NCI-H2227 (cell line): ENCODE measurements at regions not wholly inside any gene's neighbourhood (a gene's known extent, or its start where the extent isn't known, plus 50 kb on each side); places are given as distances from the start of the nearest gene placed in this dataset.
"Not testable (repeated sequence)": the region's sequence is repeated elsewhere in the genome, so short reads cannot be mapped to it uniquely, and the experiment has no call there.

Source experiments
- DNase-seq: peaks from one replicate; lab custom pipeline; 2025; ENCODE audit not compliant: unreplicated experiment; lab: John Stamatoyannopoulos, UW

DNA sequence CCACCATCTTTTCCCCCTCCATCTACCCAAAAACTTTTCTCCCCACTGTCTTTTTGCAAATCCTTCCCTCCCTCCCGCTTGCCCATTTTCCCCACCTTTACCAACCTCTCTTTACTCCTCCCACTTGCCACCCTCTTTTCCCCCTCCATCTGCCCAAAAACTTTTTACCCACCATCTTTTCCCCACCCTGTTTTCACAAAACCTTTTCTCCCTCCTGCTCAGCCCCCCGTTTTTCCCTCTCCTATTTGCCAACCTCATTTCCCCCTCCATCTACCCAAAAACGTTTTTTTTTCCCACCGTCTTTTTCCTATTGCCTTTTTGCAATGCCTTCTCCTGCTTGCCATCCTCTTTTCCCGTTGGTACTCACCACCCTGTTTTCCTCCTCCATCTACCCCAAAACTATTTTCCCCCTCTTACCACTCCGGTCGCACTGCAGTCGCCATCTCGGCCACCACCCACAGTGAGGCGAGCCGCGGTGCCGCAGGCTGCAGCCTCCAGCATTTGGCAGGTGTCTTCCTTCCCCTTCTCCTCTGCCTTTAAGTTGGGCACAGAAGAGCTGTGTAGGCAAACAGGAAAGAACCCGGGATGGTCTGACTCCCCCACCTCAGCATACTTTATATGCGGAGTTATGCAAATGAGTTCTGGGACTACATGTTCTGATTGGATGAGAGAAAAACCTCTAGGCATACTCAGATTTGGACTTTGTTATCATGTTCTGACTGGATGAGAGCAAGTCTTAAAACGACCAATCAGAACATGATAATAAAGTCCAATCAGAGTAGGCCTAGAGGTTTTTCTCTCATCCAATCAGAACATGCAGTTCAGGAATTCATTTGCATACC, 121.2 kb upstream of the VPREB1 start:
- DNase-seq: peak; percentile 95

DNA sequence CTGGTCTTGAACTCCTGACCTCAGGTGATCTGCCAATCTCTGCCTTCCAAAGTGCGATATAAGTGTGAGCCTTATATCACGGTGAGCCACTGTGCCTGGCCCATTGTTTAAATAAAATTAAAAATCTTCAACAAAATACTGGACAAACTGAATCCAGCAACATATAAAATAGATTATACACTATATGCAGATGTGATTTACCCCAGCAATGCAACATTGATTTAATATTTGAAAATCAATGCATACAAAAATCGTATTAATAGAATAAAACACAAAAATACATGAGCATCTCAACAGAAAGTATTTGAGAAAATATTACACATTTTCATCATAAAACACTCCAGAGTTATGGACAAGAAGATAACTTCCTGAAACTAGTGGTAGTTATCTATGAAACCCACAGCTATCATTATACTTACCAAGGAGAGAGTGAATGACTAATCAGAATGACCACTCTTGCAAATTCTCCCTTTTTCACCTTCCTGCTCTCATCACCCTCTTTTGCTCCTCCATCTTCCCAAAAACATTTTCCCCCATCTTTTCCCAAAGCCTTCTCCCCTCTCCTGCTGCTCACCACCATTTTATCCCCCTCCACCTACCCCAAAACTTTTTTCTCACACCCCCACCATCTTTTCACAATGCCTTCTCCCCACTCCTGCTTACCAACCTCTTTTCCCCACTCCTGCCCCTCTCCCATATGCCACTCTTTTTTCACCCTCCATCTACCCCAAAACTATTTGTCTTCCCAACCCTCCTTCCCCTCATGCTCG, 122.1 kb upstream of the VPREB1 start:
- DNase-seq: no peak

DNA sequence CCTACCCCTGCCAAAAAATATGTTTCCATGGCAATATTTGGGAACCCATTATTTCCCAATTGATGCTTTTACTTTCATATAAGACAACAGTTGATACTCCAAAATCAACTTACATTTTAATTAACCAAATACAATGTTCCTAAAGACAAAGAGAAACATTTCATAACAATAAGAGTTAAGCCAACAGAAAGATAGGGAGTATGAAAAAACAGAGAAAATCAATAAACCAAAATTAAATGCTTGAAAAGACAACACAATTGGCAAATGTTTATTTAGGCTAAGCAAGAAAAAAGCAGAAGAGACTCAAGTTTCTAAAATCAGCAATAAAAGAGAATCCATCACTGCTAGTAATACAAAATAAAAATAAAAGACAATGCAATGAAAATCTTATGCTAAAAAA, 123.1 kb upstream of the VPREB1 start:
- DNase-seq: no peak

DNA sequence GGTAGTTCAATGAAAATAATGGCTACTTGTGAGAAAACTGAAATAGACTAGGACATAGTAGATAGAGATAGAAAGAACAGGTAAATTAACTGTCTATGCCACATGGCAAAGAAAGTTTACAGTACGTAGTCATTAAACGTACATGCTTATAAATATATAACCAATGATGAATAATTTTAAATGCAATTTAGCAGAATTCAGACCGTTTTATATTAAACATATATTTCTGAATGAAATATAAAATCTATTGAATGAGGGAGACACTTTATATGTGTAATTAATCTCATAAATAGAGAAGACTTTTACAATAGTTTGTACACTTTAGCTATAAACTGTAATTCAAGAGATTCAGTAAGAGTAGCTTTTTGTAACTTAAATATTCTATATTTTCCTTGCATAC, 124.4 kb upstream of the VPREB1 start:
- no peak for DNase-seq

DNA sequence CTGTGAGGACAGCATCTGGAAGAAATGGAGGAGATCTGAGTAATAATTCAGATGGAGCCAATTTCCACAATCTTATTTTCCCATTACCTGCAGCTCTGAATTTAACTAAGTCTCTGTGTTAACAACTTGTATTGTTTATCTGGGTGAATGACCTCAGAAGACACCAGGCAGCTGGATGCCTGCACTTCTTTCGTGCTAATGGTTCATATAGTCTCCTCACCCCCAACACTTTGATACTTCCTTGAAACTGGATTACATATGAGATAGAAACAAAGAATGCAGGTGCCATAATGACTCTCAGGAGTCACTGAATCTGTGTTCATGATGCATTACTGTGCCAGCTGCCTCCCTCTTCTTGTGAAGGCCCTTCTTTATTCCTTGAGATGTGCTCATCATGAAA, 125.6 kb upstream of the VPREB1 start:
- no peak for DNase-seq

DNA sequence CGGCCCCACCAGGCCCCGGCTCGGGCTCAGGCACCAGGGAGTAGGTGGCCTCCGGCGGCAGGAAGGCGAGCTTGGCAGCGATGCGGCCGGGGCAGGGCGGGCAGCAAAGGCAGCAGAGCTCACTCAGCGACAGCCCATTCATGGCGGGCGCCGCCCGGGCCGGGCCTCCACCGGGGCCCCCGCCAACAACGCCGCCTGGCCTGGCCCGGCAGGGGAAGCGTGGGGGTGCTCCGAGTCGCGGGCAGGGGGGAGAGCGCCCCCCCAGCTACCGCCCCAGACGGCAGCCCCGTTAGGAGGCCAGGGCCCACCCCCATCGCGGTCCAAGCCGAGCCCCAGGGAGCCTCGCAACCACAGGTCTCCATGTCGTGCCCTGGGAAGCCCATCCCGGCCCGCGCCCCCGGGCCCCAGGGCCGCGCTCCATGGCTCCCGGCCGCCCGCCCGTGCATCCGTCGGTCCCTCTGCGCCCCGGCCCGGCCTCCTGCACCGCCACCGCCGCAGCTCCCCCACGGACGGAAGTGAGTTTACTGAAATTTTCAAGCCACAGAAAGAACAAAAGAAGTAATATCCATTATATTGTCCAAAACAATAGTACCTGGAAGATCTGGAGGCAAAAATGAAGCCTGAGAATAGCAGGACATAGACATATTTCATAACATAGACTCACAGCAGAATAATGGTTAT, 126.6 kb upstream of the VPREB1 start:
- not testable (repeated sequence) for DNase-seq

DNA sequence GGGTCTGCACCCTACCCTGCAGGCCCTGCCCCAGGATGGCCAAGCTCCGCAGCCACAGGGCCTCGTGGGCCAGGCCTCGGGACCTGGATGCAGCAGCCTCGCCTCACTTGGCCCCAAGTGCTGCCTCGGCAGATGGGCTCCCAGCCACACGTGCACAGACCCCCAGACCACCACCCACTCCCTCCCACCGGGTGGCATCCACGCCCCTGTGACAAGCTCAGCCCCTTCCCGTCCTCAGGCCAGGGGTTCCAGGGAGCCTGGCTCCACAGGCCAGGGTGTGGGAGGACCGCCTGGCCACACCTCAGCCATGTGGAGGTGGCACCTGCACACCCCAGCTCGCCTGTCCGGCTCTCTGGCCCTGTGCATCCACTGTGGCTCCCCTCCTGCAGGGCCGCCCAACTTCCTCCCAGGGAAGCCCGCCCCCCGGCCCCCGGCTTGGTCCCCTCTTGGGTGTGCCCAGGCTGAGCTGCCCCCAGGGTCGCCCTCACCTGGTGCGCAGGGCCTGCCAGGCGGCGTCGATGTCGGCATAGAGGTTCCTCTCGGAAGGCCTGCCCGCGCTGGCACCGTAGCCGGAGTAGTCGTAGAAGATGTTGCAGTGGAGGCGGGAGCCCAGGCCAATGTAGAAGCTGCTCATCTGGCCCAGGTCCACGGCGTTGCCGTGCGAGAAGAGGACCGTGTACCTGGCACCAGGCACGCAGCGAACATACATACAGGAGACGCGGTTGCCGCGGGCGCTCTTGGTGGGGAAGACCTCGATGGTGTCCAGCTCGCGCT, 127.4 kb upstream of the VPREB1 start:
- not testable (repeated sequence) for DNase-seq

DNA sequence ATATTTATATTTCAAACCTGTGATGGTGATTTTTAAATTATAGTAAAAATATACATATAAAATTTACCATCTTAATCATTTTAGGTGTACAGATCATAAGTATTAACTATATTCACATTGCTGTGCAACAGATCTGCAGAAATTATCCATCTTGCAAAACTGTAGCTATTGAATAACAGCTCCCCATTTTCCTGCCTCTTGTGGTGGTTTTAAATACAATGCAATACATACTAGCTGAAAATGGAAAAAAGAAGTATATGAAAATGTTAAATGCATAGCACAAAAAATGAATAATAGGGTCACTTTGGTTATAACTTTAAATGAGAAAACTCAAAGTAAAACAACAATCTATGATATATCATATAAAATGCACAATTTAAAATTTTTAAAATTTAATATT, 130.9 kb upstream of the VPREB1 start:
- DNase-seq: no peak

DNA sequence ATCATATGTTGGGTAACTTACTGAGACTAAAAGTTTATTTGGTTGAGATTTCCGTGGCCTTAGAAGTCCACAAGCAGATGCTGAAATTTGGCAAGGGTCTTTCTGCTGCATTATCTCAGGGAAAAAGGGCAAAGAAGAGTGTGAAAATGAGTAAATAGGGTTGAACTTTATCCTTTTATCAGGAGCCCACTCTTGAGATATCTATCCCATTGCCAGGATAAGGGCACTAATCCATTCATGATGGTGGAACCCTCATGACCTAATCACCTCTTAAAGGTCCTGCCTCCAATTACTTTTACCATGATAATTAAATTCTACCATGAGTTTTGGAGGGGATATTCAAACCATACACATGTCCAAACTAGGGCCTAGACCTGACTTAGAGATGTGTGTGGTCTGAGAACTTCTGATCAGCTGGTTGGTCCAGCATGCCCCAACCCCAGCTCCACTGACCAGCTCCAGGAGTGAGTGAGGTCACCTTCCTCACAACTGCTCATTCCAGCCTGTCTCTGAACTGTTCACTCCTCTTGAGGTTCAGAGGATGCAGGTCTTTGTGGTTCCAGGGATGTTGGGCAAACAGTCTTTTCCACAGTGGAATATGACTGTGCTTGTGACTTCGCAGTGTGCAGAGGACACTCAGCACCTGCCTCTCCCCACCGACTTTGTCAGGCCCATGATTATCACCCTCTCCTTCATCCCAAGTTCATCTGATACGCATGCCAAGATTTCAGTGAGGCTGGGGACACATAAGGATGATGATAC, 130.1 kb upstream of the TOP3B start:
- DNase-seq: no peak

DNA sequence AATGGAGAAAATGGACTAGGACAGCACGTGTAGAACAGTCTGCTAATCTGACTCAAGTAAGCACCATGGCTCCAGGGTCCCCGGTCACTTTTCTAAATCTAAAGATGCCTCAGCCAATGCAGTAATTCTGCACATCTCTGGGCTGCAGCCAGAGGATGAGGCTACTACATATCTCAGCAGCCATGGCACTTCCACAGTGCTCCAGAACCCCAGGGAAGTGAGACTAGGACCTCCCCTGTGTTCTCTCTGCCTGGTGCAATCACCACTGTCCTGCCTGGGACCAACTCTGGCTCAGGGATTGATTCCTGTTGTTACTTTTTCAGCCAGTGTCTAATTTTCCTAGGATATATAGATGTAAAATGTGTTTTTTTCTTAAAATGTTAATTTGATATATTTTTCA, 129.4 kb upstream of the TOP3B start:
- no peak for DNase-seq

DNA sequence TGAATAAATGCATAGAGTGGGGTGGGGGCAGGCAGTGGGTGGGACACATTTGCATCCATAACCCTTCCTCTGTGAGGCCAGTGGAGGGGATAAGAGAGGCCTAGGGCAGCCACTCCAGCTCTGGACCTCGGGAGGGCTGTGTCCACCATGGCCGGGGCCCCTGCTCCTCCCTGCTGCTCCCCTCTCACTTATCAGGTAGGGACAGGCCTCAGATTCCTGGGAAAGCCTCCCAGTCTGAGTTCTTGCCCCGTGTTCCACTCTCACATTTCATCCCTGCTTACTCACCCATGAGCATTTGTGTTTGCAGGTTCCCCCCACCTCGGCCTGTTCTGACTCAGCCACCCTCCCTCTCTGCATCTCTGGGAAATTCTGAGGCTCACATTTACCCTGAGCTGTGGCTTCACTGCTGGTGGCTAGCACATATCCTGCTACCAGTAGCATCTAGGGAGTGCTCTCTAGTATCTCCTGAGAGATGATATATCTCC, 128.7 kb upstream of the TOP3B start:
- no peak for DNase-seq

DNA sequence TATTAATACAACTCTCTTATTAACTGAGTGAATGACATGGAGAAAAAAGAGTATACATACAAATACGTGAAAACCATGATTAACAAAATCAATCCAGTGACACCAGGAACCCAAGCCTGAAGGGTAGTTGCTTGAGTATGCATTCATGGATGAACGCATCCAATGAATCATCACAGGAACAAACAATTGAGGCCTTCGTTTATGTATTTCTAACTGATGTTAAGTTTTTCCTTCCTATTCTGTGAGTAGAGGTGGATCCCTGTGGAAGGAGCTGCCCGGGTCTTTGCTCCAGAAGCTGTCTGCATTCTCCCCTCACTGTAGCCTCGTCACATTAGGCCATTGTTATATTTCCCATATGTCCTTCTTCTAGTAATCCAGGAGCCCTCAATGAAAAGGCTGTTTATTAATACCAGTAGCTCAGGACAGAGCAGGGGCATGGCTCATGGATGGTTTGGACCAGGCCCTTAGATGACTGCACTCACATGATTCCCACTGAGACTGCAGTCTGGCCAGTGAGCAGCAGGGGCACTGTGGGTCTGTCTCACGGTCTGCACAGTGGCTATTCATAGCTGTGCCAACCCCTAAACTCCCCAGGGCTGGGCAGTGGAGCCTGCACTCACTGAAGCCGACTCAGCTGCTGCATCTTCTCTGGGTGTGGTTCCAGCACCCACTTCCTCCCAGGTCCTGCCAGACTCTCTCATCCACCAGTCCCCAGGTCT, 128.1 kb upstream of the TOP3B start:
- peak; percentile 42 for DNase-seq

DNA sequence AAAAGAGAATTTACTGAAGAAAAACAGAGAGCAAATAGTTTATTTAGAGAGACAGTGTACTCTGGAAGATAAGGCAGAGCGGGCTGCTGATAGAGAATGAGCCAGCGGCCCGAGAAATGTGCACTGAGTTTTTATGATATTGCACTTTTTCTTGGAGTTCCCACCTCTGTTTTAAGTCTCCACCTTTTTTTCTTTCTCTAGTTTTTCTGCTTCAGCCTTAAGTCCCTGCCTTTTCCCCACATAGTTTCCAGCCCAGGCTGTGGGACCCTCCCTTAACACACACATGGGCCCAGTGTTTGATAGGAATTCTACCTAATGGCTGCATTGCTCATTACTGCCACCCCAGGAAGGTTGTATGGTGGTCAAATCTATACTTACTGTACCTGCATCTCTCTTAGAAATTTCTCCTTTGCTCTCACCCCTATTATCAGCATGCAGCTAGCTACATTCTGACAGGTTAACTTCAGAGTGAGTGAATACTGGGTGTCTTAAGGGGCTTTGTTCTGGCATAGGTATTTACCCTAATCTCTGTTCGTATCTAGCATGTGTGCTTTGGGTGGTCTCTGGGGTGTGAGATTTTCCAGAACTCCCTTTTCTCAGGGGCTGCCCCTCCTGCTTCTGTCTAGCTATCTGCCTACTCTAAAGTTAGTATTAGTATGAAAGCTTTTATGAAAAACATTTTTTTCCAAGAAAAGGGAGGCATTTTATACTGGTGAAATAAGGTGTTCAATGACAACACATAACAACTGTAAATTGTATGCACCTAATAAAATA, 127.3 kb upstream of the TOP3B start:
- DNase-seq: no peak

DNA sequence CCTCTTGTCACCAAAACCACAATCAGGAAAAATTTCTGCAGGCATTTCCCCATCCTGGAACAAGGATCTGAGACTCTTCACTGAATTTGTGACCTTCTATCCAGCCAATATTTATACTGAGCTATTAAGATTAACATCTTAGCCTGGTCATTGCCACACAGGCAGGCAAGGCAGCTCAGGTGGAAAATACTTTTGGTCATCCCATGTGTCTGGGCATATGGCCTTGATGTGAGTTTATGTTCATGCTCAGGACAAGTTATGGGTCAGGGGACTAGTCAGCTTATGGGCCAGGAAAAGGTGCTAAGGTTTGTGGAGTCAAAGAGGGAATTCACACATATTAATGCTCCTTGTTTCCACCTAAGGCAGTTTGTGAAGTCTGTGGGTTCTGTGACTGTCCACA, 124.3 kb upstream of the TOP3B start:
- no peak for DNase-seq

DNA sequence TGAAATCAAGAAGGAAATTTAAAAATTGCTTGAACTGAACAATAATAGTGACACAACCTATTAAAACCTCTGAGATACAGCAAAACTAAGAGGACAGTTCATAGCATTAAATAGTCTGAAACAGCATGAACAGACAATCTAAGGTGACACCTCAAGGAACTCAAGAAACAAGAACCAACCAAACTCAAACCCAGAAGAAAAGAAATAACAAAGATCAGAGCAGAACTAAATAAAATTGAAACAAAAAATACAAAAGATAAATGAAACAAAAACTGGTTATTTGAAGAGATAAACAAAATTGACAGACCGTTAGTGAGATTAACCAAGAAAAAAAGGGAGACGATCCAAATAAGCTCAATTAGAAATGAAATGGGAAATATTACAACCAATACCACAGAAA, 122.8 kb upstream of the TOP3B start:
- no peak for DNase-seq

DNA sequence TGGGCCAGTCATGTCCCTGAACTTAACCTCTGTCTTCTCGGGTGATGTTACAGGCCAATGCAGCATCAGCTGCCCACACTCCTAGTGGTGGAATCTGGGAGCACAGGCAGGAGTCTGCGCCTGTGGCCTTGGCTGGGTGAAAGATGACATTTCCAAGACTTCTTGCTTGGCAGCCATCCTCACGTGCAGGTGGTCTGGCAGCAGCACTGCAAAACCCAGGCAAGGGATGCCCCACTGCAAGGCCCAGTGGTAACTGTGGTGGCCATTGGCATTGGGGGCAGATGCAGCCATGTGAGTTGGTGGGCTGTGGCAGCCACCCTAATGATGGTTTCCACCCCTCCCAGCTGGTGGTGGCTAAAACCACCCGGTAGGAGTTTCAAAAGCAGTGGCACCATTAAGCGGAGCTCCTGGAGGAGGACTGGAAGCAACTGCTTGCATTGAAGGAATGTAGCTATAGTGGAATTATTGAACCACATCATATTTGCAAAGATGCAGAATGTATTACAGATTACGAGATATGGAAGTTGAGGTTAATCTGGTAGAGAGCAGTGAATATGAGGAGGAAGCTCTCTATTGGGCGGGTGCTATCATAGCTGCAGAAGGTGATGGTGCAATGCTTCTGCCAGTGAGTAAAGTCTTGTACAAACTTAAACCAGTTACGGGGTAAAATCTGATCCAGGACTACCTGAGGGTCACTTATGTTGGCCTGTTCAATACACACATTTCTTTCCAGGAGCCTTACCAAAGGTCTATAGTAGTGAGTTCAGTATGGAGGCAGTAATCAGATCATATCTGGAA, 120.7 kb upstream of the TOP3B start:
- no peak for DNase-seq

DNA sequence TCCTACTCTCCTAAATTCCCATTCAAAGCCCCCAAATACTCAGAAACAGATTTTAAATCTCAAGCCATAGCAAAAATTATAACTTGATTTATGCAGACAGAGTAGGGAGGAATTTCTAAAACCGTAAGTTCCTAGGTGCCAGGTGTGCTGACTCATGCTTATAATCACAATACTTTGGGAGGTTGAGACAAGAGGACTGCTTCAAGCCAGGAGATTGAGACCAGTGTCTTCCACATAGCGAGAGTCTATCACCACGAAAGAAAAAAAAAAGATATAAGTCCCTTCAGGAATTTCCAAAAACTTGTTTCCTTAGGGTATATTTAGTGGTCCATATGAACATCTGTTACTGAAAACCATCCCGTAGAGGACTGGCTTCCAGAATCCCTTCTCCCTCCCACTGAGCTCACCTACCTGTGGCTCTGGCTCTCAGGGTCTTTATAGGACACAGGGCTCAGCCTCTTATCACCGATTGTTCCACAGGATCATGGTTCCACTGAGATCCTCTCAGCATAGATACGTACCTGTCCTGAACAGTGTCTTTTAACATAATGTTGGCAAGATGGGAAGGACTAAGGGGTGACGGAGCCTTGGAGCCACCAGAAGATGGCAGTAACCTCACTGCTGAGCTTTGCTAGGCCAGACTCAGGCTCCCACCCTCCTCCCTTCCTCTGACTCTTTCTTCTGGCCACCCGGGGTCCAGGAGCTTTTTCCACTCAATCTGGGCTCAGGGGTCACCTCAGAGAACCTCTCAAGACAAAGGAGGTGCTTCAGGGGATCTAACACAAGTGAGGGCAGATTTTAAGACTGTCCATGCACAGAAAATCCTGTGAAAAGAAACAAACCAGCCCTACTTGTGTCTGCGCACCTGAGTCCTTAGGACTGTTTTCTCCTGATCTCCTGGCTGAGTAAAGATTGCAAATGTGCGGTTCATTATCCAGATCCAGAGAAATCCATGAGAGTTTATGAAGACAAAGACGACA, 117.5 kb upstream of the TOP3B start:
- DNase-seq: no peak
